ENCODE measurements at regions not wholly inside any gene's neighbourhood (a gene's known extent, or its start where the extent isn't known, plus 50 kb on each side); places are given as distances from the start of the nearest gene placed in this dataset.

DNA sequence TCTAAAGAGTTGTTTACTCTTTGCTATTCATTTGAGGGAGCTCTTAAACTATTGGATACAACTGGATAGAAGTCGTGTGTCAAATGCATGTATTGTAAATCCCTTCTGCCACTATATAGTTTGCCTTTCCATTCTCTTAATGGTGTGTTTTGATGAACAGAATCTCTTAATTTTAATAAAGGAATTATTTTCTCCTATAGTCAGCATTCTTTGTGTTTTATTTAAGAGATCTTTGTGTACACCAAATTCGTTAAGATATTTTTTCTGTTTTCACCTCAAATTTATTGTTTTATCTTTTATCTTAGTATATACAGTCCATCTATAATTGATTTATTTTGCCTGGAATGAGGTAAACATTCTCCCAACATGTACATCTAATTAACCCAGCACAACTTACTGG lies 551.5 kb upstream of the AGTR1 start:
- no peak for DNase-seq (ENCODE audit: low spot score)
- TF ChIP-seq, protein P1, sequence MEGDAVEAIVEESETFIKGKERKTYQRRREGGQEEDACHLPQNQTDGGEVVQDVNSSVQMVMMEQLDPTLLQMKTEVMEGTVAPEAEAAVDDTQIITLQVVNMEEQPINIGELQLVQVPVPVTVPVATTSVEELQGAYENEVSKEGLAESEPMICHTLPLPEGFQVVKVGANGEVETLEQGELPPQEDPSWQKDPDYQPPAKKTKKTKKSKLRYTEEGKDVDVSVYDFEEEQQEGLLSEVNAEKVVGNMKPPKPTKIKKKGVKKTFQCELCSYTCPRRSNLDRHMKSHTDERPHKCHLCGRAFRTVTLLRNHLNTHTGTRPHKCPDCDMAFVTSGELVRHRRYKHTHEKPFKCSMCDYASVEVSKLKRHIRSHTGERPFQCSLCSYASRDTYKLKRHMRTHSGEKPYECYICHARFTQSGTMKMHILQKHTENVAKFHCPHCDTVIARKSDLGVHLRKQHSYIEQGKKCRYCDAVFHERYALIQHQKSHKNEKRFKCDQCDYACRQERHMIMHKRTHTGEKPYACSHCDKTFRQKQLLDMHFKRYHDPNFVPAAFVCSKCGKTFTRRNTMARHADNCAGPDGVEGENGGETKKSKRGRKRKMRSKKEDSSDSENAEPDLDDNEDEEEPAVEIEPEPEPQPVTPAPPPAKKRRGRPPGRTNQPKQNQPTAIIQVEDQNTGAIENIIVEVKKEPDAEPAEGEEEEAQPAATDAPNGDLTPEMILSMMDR (IDR thresholded peaks at IDR 0.05; ENCODE audit: extremely low read depth, insufficient read depth, missing control alignments): no peak
- in situ Hi-C loops (cut with MboI; ENCODE audit: low pct_unique_long_range_greater_than_20kb, low sequenced_read_pairs, unreplicated experiment): no loop called here

DNA sequence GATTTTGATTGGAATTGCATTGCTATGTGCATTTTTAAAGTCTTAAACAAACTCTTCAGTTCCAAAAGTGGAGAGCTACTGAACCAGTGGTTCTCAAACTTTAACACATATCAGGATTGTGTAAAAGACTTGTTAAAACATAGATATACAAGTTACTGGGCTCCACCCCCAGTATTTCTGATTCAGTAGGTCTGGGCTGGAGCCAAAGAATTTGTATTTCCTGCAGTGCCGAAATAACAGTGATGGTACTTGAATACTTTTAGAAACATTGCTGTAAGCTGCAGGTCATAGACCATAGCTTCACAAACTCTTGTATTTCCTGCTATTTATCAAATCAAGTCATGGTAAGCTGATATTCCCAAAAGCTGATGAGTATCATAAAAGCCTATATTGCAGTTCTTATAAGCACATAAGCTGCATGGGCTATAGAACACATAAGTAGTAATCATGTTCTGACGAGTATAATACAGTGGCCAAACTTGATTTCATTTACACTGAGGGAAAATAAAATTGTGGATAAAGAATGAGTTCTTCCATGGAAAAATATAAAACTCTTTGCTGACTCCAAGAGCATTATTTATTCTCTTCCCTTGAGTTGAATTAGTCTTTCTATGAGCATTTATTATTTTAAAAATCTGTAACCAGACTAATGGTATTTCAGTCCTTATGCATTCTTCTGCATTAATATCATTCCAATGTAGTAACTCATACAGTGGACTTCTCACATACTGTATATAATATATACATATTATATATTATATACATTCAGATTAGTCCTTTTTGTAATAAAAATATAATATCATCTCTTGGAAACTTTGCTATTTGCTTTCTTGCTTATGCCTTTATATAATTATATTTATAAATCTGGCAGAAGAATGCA lies 550.5 kb upstream of the AGTR1 start:
- TF ChIP-seq, protein P1 (IDR thresholded peaks at IDR 0.05; ENCODE audit: extremely low read depth, insufficient read depth, missing control alignments): no peak
- in situ Hi-C loops (cut with MboI; ENCODE audit: low pct_unique_long_range_greater_than_20kb, low sequenced_read_pairs, unreplicated experiment): no loop called here
- DNase-seq (ENCODE audit: low spot score): no peak

DNA sequence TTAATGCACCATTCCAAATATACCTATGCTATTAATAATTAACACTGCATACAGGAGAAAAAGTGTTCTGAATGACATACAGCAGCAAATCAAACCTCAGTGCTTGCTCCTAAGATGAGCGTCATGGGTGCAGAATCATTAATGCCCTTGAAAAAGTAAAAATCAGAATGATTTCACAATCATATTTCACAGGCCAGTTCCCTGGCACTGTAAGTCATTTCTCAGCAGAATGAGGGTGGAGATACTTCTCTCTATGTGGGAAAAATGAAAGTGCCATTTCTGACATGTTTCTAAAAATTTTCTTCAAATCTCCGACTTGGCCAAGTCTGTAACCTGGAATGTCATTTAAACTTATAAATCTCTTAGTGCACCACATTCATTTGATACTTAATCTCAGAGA lies 549.8 kb upstream of the AGTR1 start:
- TF ChIP-seq, protein P1 (IDR thresholded peaks at IDR 0.05; ENCODE audit: extremely low read depth, insufficient read depth, missing control alignments): no peak
- no peak for DNase-seq (ENCODE audit: low spot score)
- in situ Hi-C loops (cut with MboI; ENCODE audit: low pct_unique_long_range_greater_than_20kb, low sequenced_read_pairs, unreplicated experiment): no loop called here

DNA sequence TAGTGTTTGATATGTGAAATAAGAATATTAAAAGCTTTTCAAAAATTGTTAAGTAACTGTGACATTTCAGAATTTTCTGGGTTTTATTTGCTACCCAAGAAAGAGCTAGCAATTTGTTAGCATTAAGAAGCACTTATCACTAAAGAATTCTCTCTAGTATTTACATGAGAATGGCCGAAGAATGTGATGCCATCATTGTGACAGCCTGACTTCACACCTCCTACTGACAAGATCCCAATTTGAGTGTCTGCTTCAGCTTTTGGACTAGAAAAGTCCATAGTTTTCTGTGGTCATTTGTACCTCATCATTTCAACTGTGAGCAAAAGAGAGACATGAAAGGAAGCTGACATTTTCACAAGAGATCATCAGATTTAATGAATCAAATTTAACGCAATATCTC lies 548.1 kb upstream of the AGTR1 start:
- in situ Hi-C loops (cut with MboI; ENCODE audit: low pct_unique_long_range_greater_than_20kb, low sequenced_read_pairs, unreplicated experiment): no loop called here
- DNase-seq (ENCODE audit: low spot score): no peak
- TF ChIP-seq, protein P1 (IDR thresholded peaks at IDR 0.05; ENCODE audit: extremely low read depth, insufficient read depth, missing control alignments): no peak

DNA sequence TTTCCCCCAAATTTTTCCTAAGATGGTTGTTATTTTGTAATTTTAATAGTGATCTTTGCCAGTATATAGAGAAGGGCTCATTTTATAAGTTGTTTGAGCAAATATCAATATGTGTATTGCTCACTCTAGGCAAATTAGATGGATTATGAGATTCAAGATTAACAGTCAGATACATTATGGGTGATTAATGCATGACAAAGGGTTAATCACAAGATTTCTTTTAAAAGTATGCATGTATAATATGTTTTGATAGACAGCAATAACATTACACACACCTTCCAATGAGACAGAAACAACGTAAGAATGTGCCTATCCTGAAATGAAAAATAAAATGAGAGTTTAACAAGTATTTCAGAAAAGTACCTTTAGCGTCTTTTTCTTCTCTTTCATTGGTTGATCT lies 547.6 kb upstream of the AGTR1 start:
- DNase-seq (ENCODE audit: low spot score): no peak

DNA sequence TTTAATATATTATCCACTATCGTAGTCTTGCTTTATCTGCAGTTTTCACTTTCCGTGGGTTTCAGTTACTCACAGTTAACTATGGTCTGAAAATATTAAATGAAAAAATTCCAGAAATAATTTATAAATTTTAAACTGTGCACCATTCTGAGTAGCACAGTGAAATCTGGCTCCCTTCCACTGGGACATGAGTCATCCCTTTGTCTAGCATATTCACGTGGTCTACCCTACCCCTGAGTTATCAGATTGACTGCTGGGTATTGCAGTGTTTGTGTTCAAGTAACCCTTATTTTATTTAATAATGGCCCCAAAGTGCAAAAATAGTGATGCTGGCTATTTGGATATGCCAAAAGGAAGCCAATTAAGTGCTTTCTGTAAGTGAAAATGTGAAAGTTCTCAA lies 539.5 kb upstream of the AGTR1 start:
- in situ Hi-C loops (cut with MboI; ENCODE audit: low pct_unique_long_range_greater_than_20kb, low sequenced_read_pairs, unreplicated experiment): no loop called here
- TF ChIP-seq, protein P1 (IDR thresholded peaks at IDR 0.05; ENCODE audit: extremely low read depth, insufficient read depth, missing control alignments): no peak
- DNase-seq (ENCODE audit: low spot score): no peak

More for the DNA sequence above, 547.6 kb upstream of the AGTR1 start:
- TF ChIP-seq, protein P1 (IDR thresholded peaks at IDR 0.05; ENCODE audit: extremely low read depth, insufficient read depth, missing control alignments): no peak
- in situ Hi-C loops (cut with MboI; ENCODE audit: low pct_unique_long_range_greater_than_20kb, low sequenced_read_pairs, unreplicated experiment): no loop called here

All from GM13977 (cell line).